IPS-18a (cell line): ENCODE measurements at regions not wholly inside any gene's neighbourhood (a gene's known extent, or its start where the extent isn't known, plus 50 kb on each side); places are given as distances from the start of the nearest gene placed in this dataset.
A peak's percentile ranks its signal among the peaks of the same experiment; 100 is the strongest.

ENCODE experiments used
- H3K27ac ChIP-seq: one replicate; pipeline ENCODE4 v1.5.1; 2013; ENCODE audit warnings: low read length
- H3K27me3 ChIP-seq: one replicate; pipeline ENCODE4 v1.6.1; 2013; ENCODE audit warnings: mild to moderate bottlenecking, low read length; ENCODE audit not compliant: control insufficient read depth, insufficient read depth
- H3K36me3 ChIP-seq: one replicate; pipeline ENCODE4 v1.6.1; 2013; ENCODE audit warnings: low read depth, low read length; ENCODE audit not compliant: control insufficient read depth
- H3K4me1 ChIP-seq: one replicate; pipeline ENCODE4 v1.6.1; 2013; ENCODE audit warnings: low read depth, low read length; ENCODE audit not compliant: control insufficient read depth
- H3K4me3 ChIP-seq: one replicate; pipeline ENCODE4 v1.5.1; 2013; ENCODE audit warnings: low read length
- H3K9ac ChIP-seq: one replicate; pipeline ENCODE4 v1.6.1; 2013; ENCODE audit warnings: mild to moderate bottlenecking, low read length, moderate library complexity
- H3K9me3 ChIP-seq: one replicate; pipeline ENCODE4 v1.6.1; 2013; ENCODE audit warnings: low read depth, low read length; ENCODE audit not compliant: control insufficient read depth

DNA sequence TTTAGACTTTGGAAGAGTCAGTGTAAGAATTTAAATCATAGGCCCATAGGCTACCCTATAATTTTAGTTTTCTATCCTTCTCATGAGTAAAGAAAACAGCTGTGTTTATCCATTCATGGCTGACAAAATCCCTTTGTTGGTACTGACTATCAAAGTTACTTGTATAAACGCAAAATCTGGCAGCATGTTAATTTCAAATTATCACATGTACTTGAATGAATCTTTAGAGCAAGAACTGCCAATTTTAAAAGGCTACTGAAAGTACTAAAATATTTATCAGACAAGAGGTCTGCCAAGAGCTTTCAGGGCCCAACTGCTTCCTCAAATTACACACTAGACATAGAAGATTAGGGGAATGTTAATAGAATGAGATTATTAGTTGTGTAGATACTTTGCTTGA, 66.6 kb downstream of the MYL12B start:
- Histone ChIP-seq H3K27ac (no peak overlapping the region), H3K27me3 (no peaks in the 10 kb centered on the region), H3K4me1 (peaks cover 18% of the 10 kb centered on the region)

GRCh38 chr18:3329471-3329870, 67.5 kb downstream of the MYL12B start:
- H3K27ac ChIP-seq, result no peak overlapping the region

More for the DNA sequence above, 66.6 kb downstream of the MYL12B start:
- Histone ChIP-seq H3K9ac (no peak overlapping the region), H3K36me3 (no peaks in the 10 kb centered on the region), H3K9me3 (no peaks in the 10 kb centered on the region), H3K4me3 (no peak overlapping the region)

GRCh38 chr18:3329872-3330271, 67.9 kb downstream of the MYL12B start:
- no peak overlapping the region for H3K27ac ChIP-seq
- no peaks in the 10 kb centered on the region for H3K9me3 ChIP-seq
- peaks cover 18% of the 10 kb centered on the region for H3K4me1 ChIP-seq
- H3K9ac ChIP-seq, result no peak overlapping the region
- H3K27me3 ChIP-seq, result no peaks in the 10 kb centered on the region
- H3K36me3 ChIP-seq, result no peaks in the 10 kb centered on the region
- no peak overlapping the region for H3K4me3 ChIP-seq

More at GRCh38 chr18:3329471-3329870, 67.5 kb downstream of the MYL12B start:
- Histone ChIP-seq H3K9me3 (no peaks in the 10 kb centered on the region), H3K9ac (no peak overlapping the region), H3K36me3 (no peaks in the 10 kb centered on the region), H3K4me3 (no peak overlapping the region), H3K4me1 (peaks cover 18% of the 10 kb centered on the region), H3K27me3 (no peaks in the 10 kb centered on the region)

- no peak overlapping the region for H3K27ac ChIP-seq
- no peaks in the 10 kb centered on the region for H3K27me3 ChIP-seq
- peaks cover 18% of the 10 kb centered on the region for H3K4me1 ChIP-seq
- no peak overlapping the region for H3K9ac ChIP-seq
- no peaks in the 10 kb centered on the region for H3K9me3 ChIP-seq
- H3K36me3 ChIP-seq, result no peaks in the 10 kb centered on the region
- H3K4me3 ChIP-seq, result no peak overlapping the region
Observed at GRCh38 chr18:3330622-3331021, 68.7 kb downstream of the MYL12B start.

DNA sequence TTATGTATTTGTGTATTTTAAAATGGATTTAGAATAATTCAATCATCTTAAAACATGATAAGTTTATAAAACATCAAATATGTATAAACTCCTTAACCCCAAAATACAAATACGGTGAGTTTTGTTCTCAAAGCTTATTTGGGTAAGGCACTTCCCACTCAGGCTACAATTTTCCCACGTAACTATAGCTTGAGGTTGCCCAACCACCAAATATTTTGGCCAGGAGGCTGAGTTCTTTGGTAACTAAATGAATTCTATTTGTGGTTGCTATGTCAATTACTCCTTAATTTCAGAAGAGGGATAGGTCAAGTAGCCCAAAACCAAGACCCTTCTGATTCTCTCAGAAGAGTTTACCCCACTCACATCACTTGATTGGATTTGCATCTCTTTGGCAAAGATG, 70.4 kb downstream of the MYL12B start:
- Histone ChIP-seq H3K4me3 (no peak overlapping the region), H3K9me3 (no peaks in the 10 kb centered on the region), H3K4me1 (peaks cover 18% of the 10 kb centered on the region), H3K9ac (no peak overlapping the region), H3K27ac (no peak overlapping the region), H3K36me3 (no peaks in the 10 kb centered on the region), H3K27me3 (no peaks in the 10 kb centered on the region)

DNA sequence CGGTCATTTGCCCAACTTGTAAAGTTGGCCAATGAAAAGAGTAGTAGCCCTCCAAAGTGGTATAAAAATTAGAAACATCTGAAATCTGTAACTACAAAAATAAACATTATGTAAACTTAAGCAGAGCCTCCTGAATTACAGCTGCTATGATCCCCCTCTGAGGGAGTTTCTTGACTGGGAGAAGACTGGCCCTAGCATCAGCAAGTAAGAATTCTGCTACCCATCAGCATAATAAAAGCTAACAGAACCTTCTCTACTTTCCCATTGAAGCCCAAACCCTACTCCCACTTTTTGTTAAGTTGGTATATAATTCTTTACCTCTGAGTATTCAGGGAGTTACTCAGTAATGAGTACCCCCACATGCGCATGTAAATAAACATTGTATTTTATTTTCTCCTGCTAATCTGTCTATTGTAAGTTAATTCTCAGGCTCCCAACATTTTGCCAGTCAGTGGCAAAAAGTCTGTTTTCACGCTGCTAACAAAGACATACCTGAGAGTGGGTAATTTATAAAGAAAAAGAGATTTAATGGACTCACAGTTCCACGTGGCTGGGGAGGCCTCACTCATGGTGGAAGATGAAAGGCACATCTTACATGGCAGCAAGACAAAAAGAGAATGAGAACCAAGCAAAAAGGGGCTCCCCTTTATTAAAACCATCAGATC, 71.3 kb downstream of the MYL12B start:
- Histone ChIP-seq H3K9ac (no peak overlapping the region), H3K27ac (peak overlapping the region; percentile 35), H3K9me3 (no peaks in the 10 kb centered on the region), H3K4me3 (no peak overlapping the region), H3K4me1 (peaks cover 18% of the 10 kb centered on the region), H3K36me3 (no peaks in the 10 kb centered on the region), H3K27me3 (no peaks in the 10 kb centered on the region)

DNA sequence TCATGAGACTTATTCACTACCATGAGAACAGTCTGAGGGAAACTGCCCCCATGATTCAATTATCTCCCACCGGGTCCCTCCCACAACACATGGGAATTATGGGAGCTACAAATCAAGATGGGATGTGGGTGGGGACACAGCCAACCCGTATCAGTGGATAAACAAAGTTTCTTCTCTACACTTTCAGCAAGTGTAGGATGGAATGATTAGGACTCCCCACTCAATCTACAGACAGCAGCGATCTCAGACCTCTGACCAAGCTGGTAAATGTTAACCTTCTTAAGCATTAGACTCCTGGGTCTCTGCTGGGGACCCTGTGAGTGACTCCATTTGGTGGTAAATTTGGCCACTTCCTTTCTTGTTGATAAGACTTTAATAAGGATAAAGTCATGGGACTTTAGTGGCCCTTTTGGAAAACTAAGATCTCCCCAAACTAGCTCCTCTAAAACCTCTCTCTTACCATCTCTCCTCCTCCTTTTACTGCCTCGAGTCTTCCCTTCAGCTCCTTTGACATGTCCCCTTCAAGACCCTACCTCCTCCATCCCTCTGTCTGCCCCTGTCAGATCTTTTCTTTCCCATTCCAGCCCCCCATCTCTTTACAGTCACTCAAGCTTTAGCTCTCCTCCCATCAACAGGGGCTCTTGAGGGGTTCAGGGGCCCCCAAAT, 71.9 kb downstream of the MYL12B start:
- Histone ChIP-seq H3K27ac (no peak overlapping the region), H3K9ac (no peak overlapping the region), H3K36me3 (no peaks in the 10 kb centered on the region), H3K4me3 (no peak overlapping the region), H3K9me3 (no peaks in the 10 kb centered on the region), H3K4me1 (peaks cover 18% of the 10 kb centered on the region), H3K27me3 (no peaks in the 10 kb centered on the region)

- Histone ChIP-seq H3K4me1 (peaks cover 9% of the 10 kb centered on the region), H3K27ac (no peak overlapping the region), H3K4me3 (no peak overlapping the region), H3K9ac (no peak overlapping the region), H3K9me3 (no peaks in the 10 kb centered on the region), H3K27me3 (no peaks in the 10 kb centered on the region), H3K36me3 (no peaks in the 10 kb centered on the region)
Observed at GRCh38 chr18:3340015-3340681, 78.2 kb downstream of the MYL12B start.

DNA sequence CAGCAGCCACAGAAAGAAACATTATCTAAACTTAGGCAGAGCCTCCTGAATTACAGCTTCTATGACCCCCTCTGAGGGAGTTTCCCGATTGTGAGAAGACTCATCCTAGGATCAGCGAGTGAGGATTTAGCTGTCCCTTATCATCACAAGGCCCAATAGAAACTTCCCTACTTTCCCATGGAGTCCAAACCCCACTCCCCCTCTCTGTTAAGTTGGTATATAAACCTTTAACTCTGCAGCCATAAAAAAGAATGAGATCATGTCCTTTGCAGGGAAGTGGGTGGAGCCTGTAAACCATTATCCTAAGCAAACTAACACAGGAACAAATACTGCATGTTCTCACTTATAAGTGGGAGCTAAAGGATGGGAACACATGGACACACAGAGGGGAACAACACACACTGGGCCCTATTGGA, 78.8 kb downstream of the MYL12B start:
- Histone ChIP-seq H3K4me3 (no peak overlapping the region), H3K4me1 (peaks cover 9% of the 10 kb centered on the region), H3K27ac (no peak overlapping the region), H3K9ac (no peak overlapping the region), H3K36me3 (no peaks in the 10 kb centered on the region), H3K27me3 (no peaks in the 10 kb centered on the region), H3K9me3 (no peaks in the 10 kb centered on the region)

DNA sequence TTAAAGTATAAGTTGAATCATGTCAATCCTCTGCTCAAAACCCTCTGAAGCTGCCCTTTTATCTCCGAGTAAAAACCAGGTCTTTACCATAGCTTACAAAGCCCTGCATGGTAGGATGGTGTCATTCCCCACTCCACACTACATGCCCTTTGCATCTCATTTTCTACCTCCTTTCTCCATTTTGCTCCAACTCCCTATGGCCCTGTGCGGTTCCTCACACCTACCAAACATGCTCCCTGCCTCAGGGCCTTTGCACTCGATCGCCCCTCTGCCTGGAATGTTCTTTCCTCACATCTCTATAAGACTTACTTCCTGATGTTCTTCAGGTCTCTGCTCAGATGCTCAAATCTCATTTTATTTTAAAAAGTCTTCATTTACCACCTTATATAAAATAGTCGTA, 80.7 kb downstream of the MYL12B start:
- H3K27me3 ChIP-seq, result no peaks in the 10 kb centered on the region
- no peak overlapping the region for H3K9ac ChIP-seq
- H3K27ac ChIP-seq, result no peak overlapping the region
- peaks cover 9% of the 10 kb centered on the region for H3K4me1 ChIP-seq
- H3K9me3 ChIP-seq, result no peaks in the 10 kb centered on the region
- no peaks in the 10 kb centered on the region for H3K36me3 ChIP-seq
- no peak overlapping the region for H3K4me3 ChIP-seq

DNA sequence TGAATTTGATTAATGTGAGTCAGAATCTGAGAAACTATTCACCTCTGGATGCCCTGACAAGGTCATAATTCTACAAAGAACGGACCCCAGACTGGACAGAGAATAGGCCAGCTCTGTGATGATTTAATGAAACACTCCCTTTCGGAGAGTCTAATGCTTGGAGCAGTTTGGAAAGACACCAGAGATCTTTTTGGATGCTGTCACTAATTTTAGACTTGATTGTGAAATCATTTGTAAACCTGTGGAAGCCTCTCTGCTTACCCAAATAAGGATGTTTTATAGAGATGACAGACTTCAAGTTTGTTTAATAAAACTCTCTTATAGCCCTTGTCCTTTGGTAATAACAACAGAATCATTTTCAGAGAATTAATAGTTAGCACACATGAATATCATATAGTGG, 83.5 kb downstream of the MYL12B start:
- no peaks in the 10 kb centered on the region for H3K27me3 ChIP-seq
- no peak overlapping the region for H3K9ac ChIP-seq
- H3K4me1 ChIP-seq, result peaks cover 7% of the 10 kb centered on the region
- H3K27ac ChIP-seq, result no peak overlapping the region
- H3K9me3 ChIP-seq, result no peaks in the 10 kb centered on the region
- H3K36me3 ChIP-seq, result no peaks in the 10 kb centered on the region
- H3K4me3 ChIP-seq, result no peak overlapping the region
